ENCODE measurements at regions not wholly inside any gene's neighbourhood (a gene's known extent, or its start where the extent isn't known, plus 50 kb on each side); places are given as distances from the start of the nearest gene placed in this dataset.

- no peak for DNase-seq
These were observed 191.0 kb upstream of the GRID2 start for GRCh38 chr4:92112805-92113204.

- no peak for DNase-seq
These were observed 182.8 kb upstream of the GRID2 start for GRCh38 chr4:92120810-92121498.

- DNase-seq, result no peak
These were observed 180.9 kb upstream of the GRID2 start for GRCh38 chr4:92122911-92123310.

GRCh38 chr4:92128676-92129075 is 175.1 kb upstream of the GRID2 start:
- no peak for DNase-seq

GRCh38 chr4:92129408-92129994 is 174.3 kb upstream of the GRID2 start:
- no peak for DNase-seq

GRCh38 chr4:92136434-92136833 is 167.3 kb upstream of the GRID2 start:
- no peak for DNase-seq

GRCh38 chr4:92163348-92163747 is 140.4 kb upstream of the GRID2 start:
- DNase-seq, result no peak

- DNase-seq, result no peak
These were observed 133.4 kb upstream of the GRID2 start for GRCh38 chr4:92170340-92170739.

GRCh38 chr4:92172203-92172602 is 131.6 kb upstream of the GRID2 start:
- DNase-seq, result no peak

- DNase-seq, result no peak
These were observed 128.5 kb upstream of the GRID2 start for GRCh38 chr4:92175250-92175649.

GRCh38 chr4:92182006-92182735 is 121.6 kb upstream of the GRID2 start:
- DNase-seq, result no peak

- DNase-seq, result no peak
These were observed 120.9 kb upstream of the GRID2 start for GRCh38 chr4:92182736-92183407.

GRCh38 chr4:92183825-92184224 is 119.9 kb upstream of the GRID2 start:
- DNase-seq, result no peak

GRCh38 chr4:92184566-92184965 is 119.2 kb upstream of the GRID2 start:
- no peak for DNase-seq

GRCh38 chr4:92186239-92186638 is 117.5 kb upstream of the GRID2 start:
- no peak for DNase-seq

GRCh38 chr4:92189146-92189545 is 114.6 kb upstream of the GRID2 start:
- DNase-seq, result no peak

GRCh38 chr4:92198711-92199110 is 105.1 kb upstream of the GRID2 start:
- DNase-seq, result no peak

- DNase-seq, result no peak
These were observed 104.6 kb upstream of the GRID2 start for GRCh38 chr4:92199135-92199534.

- DNase-seq, result no peak
These were observed 92.9 kb upstream of the GRID2 start for GRCh38 chr4:92210906-92211305.

GRCh38 chr4:92215476-92215875 is 88.3 kb upstream of the GRID2 start:
- DNase-seq, result no peak

- DNase-seq, result no peak
These were observed 72.3 kb upstream of the GRID2 start for GRCh38 chr4:92231511-92231910.

GRCh38 chr4:92232566-92232965 is 71.2 kb upstream of the GRID2 start:
- no peak for DNase-seq
